CD4-positive, alpha-beta T cell treated with Interferon alpha-2 for 1 hour (primary cell): ENCODE measurements at regions not wholly inside any gene's neighbourhood (a gene's known extent, or its start where the extent isn't known, plus 50 kb on each side); places are given as distances from the start of the nearest gene placed in this dataset.

Experiments
- DNase-seq, 2 donors: peaks; one replicate each; pipeline ENCODE4 v3.0.0-alpha.2; 2020 to 2022

- DNase-seq = no peak
Observed at GRCh38 chr4:136812100-136812880, 720.0 kb downstream of the PCDH18 start.

GRCh38 chr4:136811496-136812077, 720.7 kb downstream of the PCDH18 start:
- no peak for DNase-seq

- DNase-seq = no peak
Observed at GRCh38 chr4:136810626-136811025, 721.7 kb downstream of the PCDH18 start.

- DNase-seq = no peak
Observed at GRCh38 chr4:136806844-136807243, 725.5 kb downstream of the PCDH18 start.

GRCh38 chr4:136805617-136806016, 726.7 kb downstream of the PCDH18 start:
- no peak for DNase-seq

- DNase-seq = no peak
Observed at GRCh38 chr4:136803433-136803832, 728.9 kb downstream of the PCDH18 start.

- DNase-seq = no peak
Observed at GRCh38 chr4:136800248-136800647, 732.0 kb downstream of the PCDH18 start.

- DNase-seq = no peak
Observed at GRCh38 chr4:136796953-136797352, 735.3 kb downstream of the PCDH18 start.

- no peak for DNase-seq
Observed at GRCh38 chr4:136793848-136794247, 738.4 kb downstream of the PCDH18 start.

GRCh38 chr4:136784326-136784725, 748.0 kb downstream of the PCDH18 start:
- DNase-seq = no peak

GRCh38 chr4:136769717-136770116, 762.6 kb downstream of the PCDH18 start:
- DNase-seq = no peak

GRCh38 chr4:136768925-136769275, 763.4 kb downstream of the PCDH18 start:
- no peak for DNase-seq

GRCh38 chr4:136768213-136768924, 763.9 kb downstream of the PCDH18 start:
- DNase-seq = no peak

GRCh38 chr4:136763919-136764318, 768.4 kb downstream of the PCDH18 start:
- DNase-seq = no peak

GRCh38 chr4:136755531-136755916, 776.8 kb downstream of the PCDH18 start:
- DNase-seq = no peak

GRCh38 chr4:136754810-136755530, 777.3 kb downstream of the PCDH18 start:
- DNase-seq = no peak

- DNase-seq = no peak
Observed at GRCh38 chr4:136751556-136751955, 780.7 kb downstream of the PCDH18 start.

- DNase-seq = no peak
Observed at GRCh38 chr4:136750897-136751296, 781.4 kb downstream of the PCDH18 start.

GRCh38 chr4:136749989-136750388, 782.3 kb downstream of the PCDH18 start:
- no peak for DNase-seq

GRCh38 chr4:136748773-136749172, 783.5 kb downstream of the PCDH18 start:
- no peak for DNase-seq

GRCh38 chr4:136748165-136748564, 784.1 kb downstream of the PCDH18 start:
- no peak for DNase-seq

GRCh38 chr4:136743238-136743637, 789.1 kb downstream of the PCDH18 start:
- no peak for DNase-seq

GRCh38 chr4:136742333-136742732, 790.0 kb downstream of the PCDH18 start:
- no peak for DNase-seq
